Left lung (tissue), 4 donors: ENCODE measurements at regions not wholly inside any gene's neighbourhood (a gene's known extent, or its start where the extent isn't known, plus 50 kb on each side); places are given as distances from the start of the nearest gene placed in this dataset.
A peak's percentile ranks its signal among the peaks of the same experiment; 100 is the strongest.
"Not testable (repeated sequence)": the region's sequence is repeated elsewhere in the genome, so short reads cannot be mapped to it uniquely, and the experiment has no call there.

ENCODE experiments used
- ATAC-seq: fragments of 200-7000 bp; cut with Tn5 transposase; one replicate; pipeline ENCODE4 v1.9.1; 2020; ENCODE audit warnings: moderate library complexity
- DNase-seq, 4 donors: peaks; one replicate each; pipeline ENCODE4 v3.0.0-alpha.2; 2013 to 2020
- H3K27ac ChIP-seq, 2 donors: fragments of 200-600 bp; sonication (generic) in 1 of 2; one replicate each; pipeline versions ENCODE4 v1.5.0 to v1.8.0; 2020 to 2021
- H3K27me3 ChIP-seq, 2 donors: fragments of 200-600 bp; sonication (generic) in 1 of 2; one replicate each; pipeline versions ENCODE4 v1.5.0 to v1.8.0; 2020 to 2021
- H3K36me3 ChIP-seq, 2 donors: fragments of 200-600 bp; sonication (generic) in 1 of 2; one replicate each; pipeline versions ENCODE4 v1.5.0 to v1.8.0; 2020 to 2021
- H3K4me1 ChIP-seq, 2 donors: fragments of 200-600 bp; one replicate each; pipeline ENCODE4 v1.8.0; 2021
- H3K4me3 ChIP-seq, 2 donors: fragments of 200-600 bp; sonication (generic) in 1 of 2; one replicate each; pipeline versions ENCODE4 v1.5.0 to v1.8.0; 2020 to 2021; ENCODE audit warnings: mild to moderate bottlenecking in 1 of 2
- H3K9me3 ChIP-seq, 2 donors: fragments of 200-600 bp; sonication (generic) in 1 of 2; one replicate each; pipeline versions ENCODE4 v1.5.0 to v1.8.0; 2020 to 2021
- intact Hi-C, 2 donors: fragments of 100-400 bp; cut with DNase I; formaldehyde crosslinking; loops; one replicate each; pipeline versions ENCODE4 v1.11.2 to v1.14.2; 2022
- donor health status: DM: no; HTN: yes; CAD: no.
- donor health status: DM: no; HTN: no; CAD: no.

- H3K9me3 ChIP-seq, ATAC-seq, H3K36me3 ChIP-seq, H3K27me3 ChIP-seq, H3K4me3 ChIP-seq, intact Hi-C loops, H3K4me1 ChIP-seq, H3K27ac ChIP-seq, DNase-seq: not testable (repeated sequence)
Observed at GRCh38 chr1:146695388-146695787, 242.7 kb upstream of the NBPF12 start.

- peak; percentile 25 for ATAC-seq
- H3K27me3 ChIP-seq, H3K4me1 ChIP-seq, DNase-seq, H3K4me3 ChIP-seq, intact Hi-C loops, H3K27ac ChIP-seq, H3K36me3 ChIP-seq, H3K9me3 ChIP-seq: not testable (repeated sequence)
Observed at GRCh38 chr1:146691798-146692197, 246.3 kb upstream of the NBPF12 start.

GRCh38 chr1:146688893-146689292 lies 249.2 kb upstream of the NBPF12 start:
- H3K4me1 ChIP-seq, H3K4me3 ChIP-seq, H3K27me3 ChIP-seq, H3K36me3 ChIP-seq, H3K27ac ChIP-seq, intact Hi-C loops, DNase-seq, H3K9me3 ChIP-seq, ATAC-seq: not testable (repeated sequence)

GRCh38 chr1:146686777-146687366 lies 251.3 kb upstream of the NBPF12 start:
- H3K9me3 ChIP-seq, DNase-seq, intact Hi-C loops, H3K27ac ChIP-seq, H3K36me3 ChIP-seq, H3K27me3 ChIP-seq, ATAC-seq, H3K4me1 ChIP-seq, H3K4me3 ChIP-seq: not testable (repeated sequence)

- not testable (repeated sequence) for DNase-seq, H3K4me3 ChIP-seq, ATAC-seq
Observed at GRCh38 chr1:146683126-146683429, 255.0 kb upstream of the NBPF12 start.

GRCh38 chr1:146682227-146683125 lies 255.6 kb upstream of the NBPF12 start:
- H3K27ac ChIP-seq, H3K36me3 ChIP-seq, H3K4me1 ChIP-seq, H3K9me3 ChIP-seq, H3K4me3 ChIP-seq, ATAC-seq, intact Hi-C loops, DNase-seq, H3K27me3 ChIP-seq: not testable (repeated sequence)

More at GRCh38 chr1:146683126-146683429, 255.0 kb upstream of the NBPF12 start:
- H3K9me3 ChIP-seq, H3K36me3 ChIP-seq, intact Hi-C loops, H3K27me3 ChIP-seq, H3K27ac ChIP-seq, H3K4me1 ChIP-seq: not testable (repeated sequence)

GRCh38 chr1:146673729-146674299 lies 264.3 kb upstream of the NBPF12 start:
- H3K9me3 ChIP-seq, H3K36me3 ChIP-seq, DNase-seq, H3K4me1 ChIP-seq, H3K4me3 ChIP-seq, H3K27ac ChIP-seq, ATAC-seq, intact Hi-C loops, H3K27me3 ChIP-seq: not testable (repeated sequence)

- intact Hi-C loops, H3K36me3 ChIP-seq, DNase-seq, H3K9me3 ChIP-seq, H3K27ac ChIP-seq, ATAC-seq, H3K27me3 ChIP-seq, H3K4me3 ChIP-seq, H3K4me1 ChIP-seq: not testable (repeated sequence)
Observed at GRCh38 chr1:146672608-146673007, 265.5 kb upstream of the NBPF12 start.

GRCh38 chr1:146671588-146671987 lies 266.5 kb upstream of the NBPF12 start:
- DNase-seq, intact Hi-C loops, H3K9me3 ChIP-seq, H3K4me3 ChIP-seq, H3K4me1 ChIP-seq, H3K36me3 ChIP-seq, ATAC-seq, H3K27me3 ChIP-seq, H3K27ac ChIP-seq: not testable (repeated sequence)

GRCh38 chr1:146670832-146671566 lies 267.1 kb upstream of the NBPF12 start:
- H3K4me1 ChIP-seq, H3K9me3 ChIP-seq, H3K27me3 ChIP-seq, ATAC-seq, intact Hi-C loops, H3K36me3 ChIP-seq, H3K4me3 ChIP-seq, H3K27ac ChIP-seq, DNase-seq: not testable (repeated sequence)

- intact Hi-C loops, H3K4me3 ChIP-seq, H3K4me1 ChIP-seq, H3K27ac ChIP-seq, H3K9me3 ChIP-seq, DNase-seq, H3K27me3 ChIP-seq, ATAC-seq, H3K36me3 ChIP-seq: not testable (repeated sequence)
Observed at GRCh38 chr1:146666275-146666674, 271.8 kb upstream of the NBPF12 start.

- intact Hi-C loops, ATAC-seq, H3K27ac ChIP-seq: not testable (repeated sequence)
Observed at GRCh38 chr1:146660242-146660641, 277.9 kb upstream of the NBPF12 start.

More at GRCh38 chr1:146660242-146660641, 277.9 kb upstream of the NBPF12 start:
- not testable (repeated sequence) for H3K4me3 ChIP-seq, H3K4me1 ChIP-seq, H3K27me3 ChIP-seq, H3K9me3 ChIP-seq, H3K36me3 ChIP-seq, DNase-seq
